ENCODE measurements at regions not wholly inside any gene's neighbourhood (a gene's known extent, or its start where the extent isn't known, plus 50 kb on each side); places are given as distances from the start of the nearest gene placed in this dataset.

GRCh38 chr13:48603375-48603774 lies 50.4 kb upstream of the CYSLTR2 start:
- no peak for TF ChIP-seq CTCF (conservative IDR thresholded peaks at IDR 0.05; ENCODE audit: low read depth, low read length)
- DNase-seq (ENCODE audit: low read depth), result no peak
- no peak overlapping the region for H3K4me3 ChIP-seq (ENCODE audit: low read depth, low read length)

All from choroid plexus epithelial cell (primary cell).